ENCODE measurements at regions not wholly inside any gene's neighbourhood (a gene's known extent, or its start where the extent isn't known, plus 50 kb on each side); places are given as distances from the start of the nearest gene placed in this dataset.

- no peak for DNase-seq
- Histone ChIP-seq H3K27ac (no peak overlapping the region), H3K36me3 (replicated peaks in 1 of 2) (no peaks in the 10 kb centered on the region), H3K27me3 (no peaks in the 10 kb centered on the region), H3K4me3 (no peak overlapping the region), H3K9me3 (replicated peaks in 1 of 3) (no peaks in the 10 kb centered on the region), H3K4me1 (replicated peaks in 1 of 2) (no peaks in the 10 kb centered on the region)
- intact Hi-C loops (cut with DNase I), result no loop called here
- 54 to 72% (median 66%) methylated on average over 3 of the region's 3 CpGs for WGBS, 4 donors
- no peak for TF ChIP-seq POLR2A (IDR thresholded peaks at IDR 0.05)
- TF ChIP-seq, protein P1, sequence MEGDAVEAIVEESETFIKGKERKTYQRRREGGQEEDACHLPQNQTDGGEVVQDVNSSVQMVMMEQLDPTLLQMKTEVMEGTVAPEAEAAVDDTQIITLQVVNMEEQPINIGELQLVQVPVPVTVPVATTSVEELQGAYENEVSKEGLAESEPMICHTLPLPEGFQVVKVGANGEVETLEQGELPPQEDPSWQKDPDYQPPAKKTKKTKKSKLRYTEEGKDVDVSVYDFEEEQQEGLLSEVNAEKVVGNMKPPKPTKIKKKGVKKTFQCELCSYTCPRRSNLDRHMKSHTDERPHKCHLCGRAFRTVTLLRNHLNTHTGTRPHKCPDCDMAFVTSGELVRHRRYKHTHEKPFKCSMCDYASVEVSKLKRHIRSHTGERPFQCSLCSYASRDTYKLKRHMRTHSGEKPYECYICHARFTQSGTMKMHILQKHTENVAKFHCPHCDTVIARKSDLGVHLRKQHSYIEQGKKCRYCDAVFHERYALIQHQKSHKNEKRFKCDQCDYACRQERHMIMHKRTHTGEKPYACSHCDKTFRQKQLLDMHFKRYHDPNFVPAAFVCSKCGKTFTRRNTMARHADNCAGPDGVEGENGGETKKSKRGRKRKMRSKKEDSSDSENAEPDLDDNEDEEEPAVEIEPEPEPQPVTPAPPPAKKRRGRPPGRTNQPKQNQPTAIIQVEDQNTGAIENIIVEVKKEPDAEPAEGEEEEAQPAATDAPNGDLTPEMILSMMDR (IDR thresholded peaks at IDR 0.05), result no peak
Measured at GRCh38 chr9:71590362-71590761, 178.0 kb downstream of the CEMIP2 start.

DNA sequence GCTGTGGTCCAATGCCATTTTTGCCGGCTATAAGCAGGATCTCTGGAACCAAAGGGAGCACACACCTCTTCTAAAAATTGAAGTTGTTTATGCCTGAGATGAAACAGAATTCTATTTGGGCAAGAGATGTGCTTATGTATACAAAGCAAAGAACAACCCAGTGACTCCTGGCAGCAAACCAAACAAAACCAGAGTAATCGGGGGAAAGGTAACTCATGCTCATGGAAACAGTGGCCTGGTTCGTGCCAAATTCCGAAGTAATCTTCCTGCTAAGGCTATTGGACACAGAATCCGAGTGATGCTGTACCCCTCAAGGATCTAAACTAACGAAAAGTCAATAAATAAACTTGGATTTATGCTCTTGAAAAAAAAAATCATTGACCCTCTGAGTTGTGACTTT lies 178.7 kb downstream of the CEMIP2 start:
- intact Hi-C loops (cut with DNase I), result no loop called here
- WGBS, 4 donors, result 54 to 80% (median 76%) methylated on average over 6 of the region's 6 CpGs
- H3K36me3 ChIP-seq (replicated peaks in 1 of 2), result no peaks in the 10 kb centered on the region
- no peaks in the 10 kb centered on the region for H3K27me3 ChIP-seq
- no peak overlapping the region for H3K27ac ChIP-seq
- H3K4me1 ChIP-seq (replicated peaks in 1 of 2), result no peaks in the 10 kb centered on the region
- H3K4me3 ChIP-seq, result no peak overlapping the region
- DNase-seq, result no peak
- no peaks in the 10 kb centered on the region for H3K9me3 ChIP-seq (replicated peaks in 1 of 3)
- TF ChIP-seq, protein P1 (IDR thresholded peaks at IDR 0.05), result no peak
- TF ChIP-seq POLR2A (IDR thresholded peaks at IDR 0.05), result no peak

DNA sequence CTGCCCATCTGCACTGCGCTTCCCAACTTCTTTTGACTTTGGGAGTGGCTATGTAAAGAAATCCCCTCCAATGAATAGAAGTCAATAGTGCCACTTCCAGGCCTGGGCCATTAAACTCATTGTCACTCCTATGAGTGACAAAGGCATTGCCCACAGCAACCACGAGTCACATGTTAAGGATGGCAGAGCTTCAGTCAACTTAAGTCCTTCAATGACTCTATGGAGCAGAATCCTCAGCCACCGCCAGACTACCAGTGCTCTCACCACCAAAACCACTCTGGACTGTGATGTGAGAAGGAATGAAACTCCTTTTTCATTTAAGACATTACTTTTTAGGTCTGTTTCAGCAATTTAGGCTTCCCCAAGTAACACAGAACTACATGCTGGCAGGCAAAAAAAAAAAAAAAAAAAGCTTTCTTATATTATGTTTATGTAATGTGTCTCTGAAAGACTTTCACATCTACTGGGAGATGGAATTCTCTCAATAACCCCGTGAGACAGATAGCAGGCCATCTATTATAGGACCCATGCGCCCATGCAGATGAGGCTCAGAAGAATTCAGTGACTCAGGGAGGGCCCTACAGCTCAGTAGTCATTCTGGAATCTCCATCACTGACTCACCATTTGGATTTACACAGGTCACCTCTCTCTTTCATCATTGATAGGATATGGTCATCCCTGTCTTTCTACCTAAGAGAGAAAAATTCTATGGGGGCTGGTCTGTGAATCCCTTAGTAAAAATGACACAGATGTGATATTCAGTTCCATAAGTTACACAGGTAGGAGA lies 180.5 kb downstream of the CEMIP2 start:
- TF ChIP-seq, protein P1 (IDR thresholded peaks at IDR 0.05), result no peak
- TF ChIP-seq POLR2A (IDR thresholded peaks at IDR 0.05), result no peak
- DNase-seq, result no peak
- H3K4me3 ChIP-seq, result no peak overlapping the region
- H3K36me3 ChIP-seq (replicated peaks in 1 of 2), result no peaks in the 10 kb centered on the region
- H3K4me1 ChIP-seq (replicated peaks in 1 of 2), result no peaks in the 10 kb centered on the region
- 84 to 89% (median 87%) methylated on average over 5 of the region's 5 CpGs for WGBS, 4 donors
- H3K27ac ChIP-seq, result no peak overlapping the region
- intact Hi-C loops (cut with DNase I), result no loop called here
- H3K27me3 ChIP-seq, result no peaks in the 10 kb centered on the region
- no peaks in the 10 kb centered on the region for H3K9me3 ChIP-seq (replicated peaks in 1 of 3)

GRCh38 chr9:71583792-71584191 lies 184.5 kb downstream of the CEMIP2 start:
- Histone ChIP-seq H3K36me3 (replicated peaks in 1 of 2) (no peaks in the 10 kb centered on the region), H3K4me1 (replicated peaks in 1 of 2) (no peaks in the 10 kb centered on the region), H3K27me3 (no peaks in the 10 kb centered on the region), H3K9me3 (replicated peaks in 1 of 3) (no peaks in the 10 kb centered on the region), H3K27ac (no peak overlapping the region), H3K4me3 (no peak overlapping the region)
- WGBS, 4 donors, result 72 to 93% (median 79%) methylated on average over 1 of the region's 1 CpG
- intact Hi-C loops (cut with DNase I), result no loop called here
- DNase-seq, result no peak
- TF ChIP-seq, protein P1 (IDR thresholded peaks at IDR 0.05), result no peak
- TF ChIP-seq POLR2A (IDR thresholded peaks at IDR 0.05), result no peak
